ENCODE measurements at regions not wholly inside any gene's neighbourhood (a gene's known extent, or its start where the extent isn't known, plus 50 kb on each side); places are given as distances from the start of the nearest gene placed in this dataset.

GRCh38 chr11:119788911-119789560, 60.0 kb upstream of the NECTIN1 start:
- DNase-seq = no peak

GRCh38 chr11:119788096-119788883, 59.3 kb upstream of the NECTIN1 start:
- no peak for DNase-seq

GRCh38 chr11:119787074-119787461, 58.1 kb upstream of the NECTIN1 start:
- no peak for DNase-seq

- no peak for DNase-seq
These were observed 57.6 kb upstream of the NECTIN1 start for GRCh38 chr11:119786431-119787073.

- DNase-seq = no peak
These were observed 56.1 kb upstream of the NECTIN1 start for GRCh38 chr11:119785131-119785530.

- DNase-seq = no peak
These were observed 55.4 kb upstream of the NECTIN1 start for GRCh38 chr11:119784421-119784820.

- DNase-seq = no peak
These were observed 54.7 kb upstream of the NECTIN1 start for GRCh38 chr11:119783466-119784400.

- no peak for DNase-seq
These were observed 53.7 kb upstream of the NECTIN1 start for GRCh38 chr11:119782739-119783072.

- no peak for DNase-seq
These were observed 53.2 kb upstream of the NECTIN1 start for GRCh38 chr11:119782006-119782738.

- DNase-seq = no peak
These were observed 51.4 kb upstream of the NECTIN1 start for GRCh38 chr11:119780222-119780953.

- no peak for DNase-seq
These were observed 50.4 kb upstream of the NECTIN1 start for GRCh38 chr11:119779195-119780071.

Measured in NK-92 treated with Interleukin-12 subunit alpha and Interleukin-12 subunit beta, amount 100 ng/mL, for 24 hours (cell line).